GM10248 (cell line): ENCODE measurements at regions not wholly inside any gene's neighbourhood (a gene's known extent, or its start where the extent isn't known, plus 50 kb on each side); places are given as distances from the start of the nearest gene placed in this dataset.

Experiments used
- CTCF ChIA-PET: fragments of 300-600 bp; sonication (Branson Sonifier 250); formaldehyde crosslinking; extraction: SDS; loops from one replicate; lab custom pipeline; 2021; ENCODE audit warnings: antibody characterized with exemption; lab: Yijun Ruan, JAX
- POLR2A ChIA-PET: fragments of 350-650 bp; sonication (Branson Sonifier 250); formaldehyde crosslinking; extraction: SDS; loops from one replicate; lab custom pipeline; 2020; ENCODE audit warnings: antibody characterized with exemption; lab: Yijun Ruan, JAX
- DNase-seq: peaks from one replicate; pipeline ENCODE4 v3.0.0; 2012; ENCODE audit errors: extremely low spot score
- TF ChIP-seq, protein P1 (sequence below): IDR thresholded peaks from 2 replicates; pipeline ENCODE4 v1.5.1; 2012; ENCODE audit warnings: mild to moderate bottlenecking, low read depth; ENCODE audit errors: extremely low read depth, missing control alignments, control extremely low read depth

DNA sequence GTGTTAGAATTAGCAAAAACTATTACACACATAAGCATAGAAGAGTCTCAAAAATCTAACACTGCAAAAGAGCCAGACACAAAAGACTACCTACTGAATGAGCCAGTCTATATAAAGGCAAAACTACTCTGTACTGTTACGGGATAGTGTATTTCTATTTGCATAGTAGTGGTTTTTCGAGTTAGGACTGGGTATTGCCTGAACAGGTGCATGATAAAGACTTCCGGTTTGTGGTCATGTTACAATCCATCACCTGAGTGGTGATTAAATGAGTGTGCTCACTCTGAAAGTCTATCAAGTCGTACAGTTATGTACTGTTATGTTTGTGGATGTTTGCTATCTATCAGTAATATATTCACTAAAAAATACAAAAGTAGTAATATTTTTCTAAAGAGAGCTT is 523.3 kb upstream of the SYT4 start:
- ChIA-PET CTCF (interaction anchor here (0.8 to 1.0 kb wide), 2 partner anchors 14 to 22 kb away, joined by 3 read pairs; no protein-coding TSS in a partner anchor), POLR2A (no interaction called here)
- DNase-seq = no peak
- TF ChIP-seq, protein P1, sequence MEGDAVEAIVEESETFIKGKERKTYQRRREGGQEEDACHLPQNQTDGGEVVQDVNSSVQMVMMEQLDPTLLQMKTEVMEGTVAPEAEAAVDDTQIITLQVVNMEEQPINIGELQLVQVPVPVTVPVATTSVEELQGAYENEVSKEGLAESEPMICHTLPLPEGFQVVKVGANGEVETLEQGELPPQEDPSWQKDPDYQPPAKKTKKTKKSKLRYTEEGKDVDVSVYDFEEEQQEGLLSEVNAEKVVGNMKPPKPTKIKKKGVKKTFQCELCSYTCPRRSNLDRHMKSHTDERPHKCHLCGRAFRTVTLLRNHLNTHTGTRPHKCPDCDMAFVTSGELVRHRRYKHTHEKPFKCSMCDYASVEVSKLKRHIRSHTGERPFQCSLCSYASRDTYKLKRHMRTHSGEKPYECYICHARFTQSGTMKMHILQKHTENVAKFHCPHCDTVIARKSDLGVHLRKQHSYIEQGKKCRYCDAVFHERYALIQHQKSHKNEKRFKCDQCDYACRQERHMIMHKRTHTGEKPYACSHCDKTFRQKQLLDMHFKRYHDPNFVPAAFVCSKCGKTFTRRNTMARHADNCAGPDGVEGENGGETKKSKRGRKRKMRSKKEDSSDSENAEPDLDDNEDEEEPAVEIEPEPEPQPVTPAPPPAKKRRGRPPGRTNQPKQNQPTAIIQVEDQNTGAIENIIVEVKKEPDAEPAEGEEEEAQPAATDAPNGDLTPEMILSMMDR = no peak

DNA sequence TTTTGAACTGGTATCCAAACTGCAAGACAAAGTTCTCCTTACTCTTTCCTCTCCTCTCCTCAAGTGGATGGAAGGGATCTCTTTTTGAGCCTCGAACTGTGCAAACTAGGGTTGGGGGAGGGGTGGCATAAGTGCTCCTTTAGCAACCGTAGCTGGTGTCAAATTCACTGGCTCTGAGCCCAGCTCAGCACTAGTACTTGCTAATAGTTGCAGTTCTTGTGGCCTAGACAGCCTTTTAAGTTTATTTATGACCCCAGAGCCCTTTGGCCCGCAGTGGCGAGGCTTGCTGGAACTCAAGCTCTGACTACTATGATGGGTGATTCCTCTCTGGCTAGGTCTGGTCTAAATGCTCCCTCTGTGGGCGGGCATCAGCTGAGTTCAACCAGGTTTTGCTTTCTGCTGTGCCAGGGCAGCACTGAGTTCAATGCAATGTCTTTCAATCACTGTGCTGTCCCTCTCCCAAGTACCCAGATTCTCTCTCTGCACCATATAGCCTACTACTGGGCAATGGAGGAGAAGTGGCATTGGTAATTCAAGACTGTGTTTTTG is 528.4 kb upstream of the SYT4 start:
- TF ChIP-seq, protein P1 = no peak
- ChIA-PET POLR2A (no interaction called here), CTCF (interaction anchor here (1.2 kb wide), 1 partner anchor 21 kb away, joined by 3 read pairs; no protein-coding TSS in a partner anchor)
- no peak for DNase-seq

DNA sequence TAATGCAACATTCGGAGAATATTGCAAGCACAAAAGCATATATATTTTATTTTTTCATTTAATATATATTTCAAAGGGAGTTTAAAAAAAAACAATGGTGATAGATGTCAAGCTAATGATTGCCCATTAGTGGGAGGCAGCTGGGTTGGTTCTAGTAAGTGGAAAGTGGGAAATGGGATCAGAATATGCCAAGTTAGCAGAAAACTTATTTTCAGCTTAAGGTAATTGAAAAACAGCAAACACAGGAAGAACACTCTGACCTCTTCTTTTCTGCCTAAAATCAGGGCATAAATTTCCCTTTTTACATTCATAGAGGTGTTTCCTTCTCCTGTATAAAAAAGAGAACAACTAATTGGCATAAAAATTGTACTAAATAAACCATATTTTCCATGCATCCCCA is 535.3 kb upstream of the SYT4 start:
- CTCF ChIA-PET = no interaction called here
- POLR2A ChIA-PET = no interaction called here

DNA sequence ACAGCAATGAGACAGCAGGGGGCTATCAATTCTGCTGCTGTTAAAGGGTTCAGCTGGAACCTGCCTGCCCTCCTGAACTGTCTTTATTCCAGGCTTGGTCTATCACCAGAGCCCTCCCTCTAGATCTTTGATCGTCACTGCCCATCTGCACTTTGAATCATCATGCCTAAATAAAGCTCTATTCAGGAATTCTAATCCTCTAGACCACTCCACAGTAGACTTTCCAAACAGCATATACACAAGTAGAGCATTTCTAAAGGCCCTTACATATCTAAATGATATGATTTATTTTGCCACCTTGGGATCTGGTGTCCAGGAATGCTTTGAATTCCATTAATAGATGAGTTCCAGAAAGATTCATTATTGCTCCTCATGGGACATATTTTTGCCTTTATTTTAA is 542.1 kb upstream of the SYT4 start:
- no peak for DNase-seq
- ChIA-PET POLR2A (no interaction called here), CTCF (no interaction called here)
- TF ChIP-seq, protein P1 = no peak

More for the DNA sequence above, 535.3 kb upstream of the SYT4 start:
- DNase-seq = no peak
- TF ChIP-seq, protein P1 = no peak

DNA sequence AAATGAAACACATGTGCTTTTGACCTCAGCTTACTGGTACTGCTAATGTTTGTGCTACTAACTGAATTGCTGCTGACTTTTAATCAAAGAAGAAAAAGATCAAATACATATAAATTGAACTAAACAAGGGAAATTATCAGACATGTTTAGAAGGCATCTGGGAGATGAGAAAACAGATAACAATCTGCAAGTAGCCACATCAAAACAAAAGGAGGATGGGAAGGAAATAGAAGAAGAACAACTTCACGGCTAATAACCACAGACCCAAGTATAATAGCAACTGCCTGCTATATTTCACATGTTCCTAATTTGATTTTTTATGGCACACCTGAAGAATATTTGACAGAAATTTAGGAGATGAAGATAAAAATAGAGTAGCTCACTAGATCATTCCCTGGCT is 542.6 kb upstream of the SYT4 start:
- ChIA-PET POLR2A (no interaction called here), CTCF (no interaction called here)
- TF ChIP-seq, protein P1 = no peak
- DNase-seq = no peak

DNA sequence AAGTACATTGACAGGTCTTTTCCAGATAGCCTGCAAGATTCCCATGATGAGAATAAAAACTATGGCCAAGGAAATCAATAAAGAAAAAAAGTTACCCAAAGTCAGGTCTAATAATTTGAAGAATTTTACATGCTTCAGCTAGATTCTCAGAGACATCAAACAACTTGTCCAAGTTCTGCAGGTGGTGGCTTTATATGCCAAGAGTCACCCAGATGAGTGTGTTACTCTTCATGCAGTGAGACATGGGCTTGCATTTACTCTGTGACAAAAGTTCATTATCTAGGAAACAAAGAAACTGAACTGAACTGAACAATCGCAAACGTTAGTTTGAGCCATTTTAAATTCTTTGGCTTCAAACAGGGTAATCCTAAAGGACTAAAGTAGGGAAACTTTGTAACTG is 548.5 kb upstream of the SYT4 start:
- TF ChIP-seq, protein P1 = no peak
- ChIA-PET CTCF (no interaction called here), POLR2A (no interaction called here)
- no peak for DNase-seq

DNA sequence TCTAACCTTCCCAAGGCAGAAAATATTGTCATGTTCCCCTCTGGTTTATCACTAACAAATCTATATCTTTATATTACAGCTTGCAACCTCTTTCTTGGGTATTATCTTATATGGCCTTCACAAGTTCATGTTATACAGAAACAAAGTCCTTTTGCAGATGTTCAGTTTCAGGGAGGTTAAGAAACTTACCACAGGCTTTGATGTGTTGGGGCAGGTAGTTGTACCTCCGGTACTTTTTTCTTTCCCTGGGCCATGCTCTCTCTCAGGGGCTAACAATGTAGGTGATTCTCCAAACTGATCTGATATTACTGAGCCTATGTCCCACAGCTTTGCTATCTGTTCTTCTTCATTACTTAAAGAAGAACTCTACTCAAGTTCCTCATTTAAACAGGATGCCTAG is 548.9 kb upstream of the SYT4 start:
- TF ChIP-seq, protein P1 = no peak
- POLR2A ChIA-PET = no interaction called here
- no peak for DNase-seq
- CTCF ChIA-PET = no interaction called here
